GM23248 (cell line): ENCODE measurements at regions not wholly inside any gene's neighbourhood (a gene's known extent, or its start where the extent isn't known, plus 50 kb on each side); places are given as distances from the start of the nearest gene placed in this dataset.

ENCODE experiments used
- EZH2 ChIP-seq: fragments of 200-600 bp; sonication (generic); IDR thresholded peaks from 2 replicates; pipeline ENCODE4 v1.6.1; 2018; ENCODE audit warnings: antibody characterized with exemption, mild to moderate bottlenecking; ENCODE audit not compliant: insufficient read depth, poor library complexity, severe bottlenecking
- EZH2phosphoT487 ChIP-seq: fragments of 200-600 bp; sonication (generic); IDR thresholded peaks from 2 replicates; pipeline ENCODE4 v1.6.1; 2018; ENCODE audit warnings: antibody characterized with exemption, moderate library complexity, mild to moderate bottlenecking, low read depth; ENCODE audit not compliant: insufficient read depth

GRCh38 chr14:100644383-100644782, 57.2 kb upstream of the BEGAIN start:
- TF ChIP-seq EZH2phosphoT487: no peak
- TF ChIP-seq EZH2: no peak
